HG03457 (cell line): ENCODE measurements at regions not wholly inside any gene's neighbourhood (a gene's known extent, or its start where the extent isn't known, plus 50 kb on each side); places are given as distances from the start of the nearest gene placed in this dataset.

Source experiments
- ATAC-seq: cut with Tn5 transposase; IDR thresholded peaks from one replicate; pipeline ENCODE4 v1.9.1; 2021; ENCODE audit warnings: moderate number of reproducible peaks; ENCODE audit not compliant: unreplicated experiment

- no peak for ATAC-seq
These were observed 1021.2 kb downstream of the TBC1D22A start for GRCh38 chr22:47783433-47784366.

GRCh38 chr22:47782328-47783075, 1020.1 kb downstream of the TBC1D22A start:
- no peak for ATAC-seq

GRCh38 chr22:47781427-47782111, 1019.1 kb downstream of the TBC1D22A start:
- no peak for ATAC-seq

- ATAC-seq: no peak
These were observed 1018.6 kb downstream of the TBC1D22A start for GRCh38 chr22:47781024-47781423.

GRCh38 chr22:47780281-47780875, 1017.9 kb downstream of the TBC1D22A start:
- no peak for ATAC-seq

GRCh38 chr22:47779474-47779873, 1017.0 kb downstream of the TBC1D22A start:
- ATAC-seq: no peak

- ATAC-seq: no peak
These were observed 1015.8 kb downstream of the TBC1D22A start for GRCh38 chr22:47778160-47778658.

- ATAC-seq: no peak
These were observed 1015.0 kb downstream of the TBC1D22A start for GRCh38 chr22:47777426-47777825.

- ATAC-seq: no peak
These were observed 1013.9 kb downstream of the TBC1D22A start for GRCh38 chr22:47776329-47776728.

- ATAC-seq: no peak
These were observed 1013.2 kb downstream of the TBC1D22A start for GRCh38 chr22:47775686-47776085.

- ATAC-seq: no peak
These were observed 1012.7 kb downstream of the TBC1D22A start for GRCh38 chr22:47775191-47775590.

GRCh38 chr22:47773635-47774034, 1011.2 kb downstream of the TBC1D22A start:
- no peak for ATAC-seq

- no peak for ATAC-seq
These were observed 1010.4 kb downstream of the TBC1D22A start for GRCh38 chr22:47772864-47773263.

- no peak for ATAC-seq
These were observed 1007.2 kb downstream of the TBC1D22A start for GRCh38 chr22:47769652-47770051.

GRCh38 chr22:47768027-47768426, 1005.6 kb downstream of the TBC1D22A start:
- no peak for ATAC-seq

GRCh38 chr22:47767403-47767802, 1005.0 kb downstream of the TBC1D22A start:
- ATAC-seq: no peak

- no peak for ATAC-seq
These were observed 1003.3 kb downstream of the TBC1D22A start for GRCh38 chr22:47765757-47766156.

GRCh38 chr22:47762141-47762540, 999.7 kb downstream of the TBC1D22A start:
- ATAC-seq: no peak

- ATAC-seq: no peak
These were observed 997.5 kb downstream of the TBC1D22A start for GRCh38 chr22:47759909-47760308.

GRCh38 chr22:47757741-47758140, 995.3 kb downstream of the TBC1D22A start:
- ATAC-seq: no peak

GRCh38 chr22:47750086-47750485, 987.6 kb downstream of the TBC1D22A start:
- ATAC-seq: no peak
